Neural progenitor cell (in vitro differentiated cells): ENCODE measurements at regions not wholly inside any gene's neighbourhood (a gene's known extent, or its start where the extent isn't known, plus 50 kb on each side); places are given as distances from the start of the nearest gene placed in this dataset.

Source experiments
- DNase-seq: peaks from one replicate; pipeline ENCODE4 v3.0.0-alpha.2; 2016; ENCODE audit warnings: low spot score
- H2AFZ ChIP-seq: fragments of 200-600 bp; sonication (generic); replicated peaks from 2 replicates; pipeline ENCODE4 v1.6.1; 2016; ENCODE audit warnings: antibody characterized with exemption
- H3F3A ChIP-seq: fragments of 200-600 bp; sonication (generic); 2 replicates; pipeline ENCODE4 v1.6.1; 2016; ENCODE audit warnings: antibody characterized with exemption, low read depth
- H3K27ac ChIP-seq: fragments of 200-600 bp; sonication (generic); 2 replicates; pipeline ENCODE4 v1.5.1; 2016; ENCODE audit warnings: mild to moderate bottlenecking
- H3K27me3 ChIP-seq: fragments of 200-600 bp; sonication (generic); 2 replicates; pipeline ENCODE4 v1.6.1; 2016; ENCODE audit warnings: mild to moderate bottlenecking, moderate library complexity
- H3K36me3 ChIP-seq: fragments of 200-600 bp; sonication (generic); 2 replicates; pipeline ENCODE4 v1.5.1; 2016
- H3K4me1 ChIP-seq: fragments of 200-600 bp; sonication (generic); 2 replicates; pipeline ENCODE4 v1.6.1; 2016; ENCODE audit warnings: mixed run types
- H3K4me2 ChIP-seq: fragments of 200-600 bp; sonication (generic); 2 replicates; pipeline ENCODE4 v1.6.1; 2016
- H3K4me3 ChIP-seq: fragments of 200-600 bp; sonication (generic); 2 replicates; pipeline ENCODE4 v1.5.1; 2016
- H3K79me2 ChIP-seq: fragments of 200-600 bp; sonication (generic); 2 replicates; pipeline ENCODE4 v1.6.1; 2016; ENCODE audit warnings: low read depth
- H3K9ac ChIP-seq: fragments of 200-600 bp; sonication (generic); 2 replicates; pipeline ENCODE4 v1.6.1; 2016
- H3K9me3 ChIP-seq: fragments of 200-600 bp; sonication (generic); 2 replicates; pipeline ENCODE4 v1.5.1; 2016; ENCODE audit warnings: low read depth
- H4K20me1 ChIP-seq: fragments of 200-600 bp; sonication (generic); 2 replicates; pipeline ENCODE4 v1.6.1; 2016; ENCODE audit warnings: low read depth
- H3K27ac Mint-ChIP-seq: 3 replicates; pipeline ENCODE4 v1.8.0; 2021; ENCODE audit warnings: mixed read lengths
- H3K27me3 Mint-ChIP-seq: 2 replicates; pipeline ENCODE4 v1.8.0; 2022; ENCODE audit warnings: low read depth, mild to moderate bottlenecking, inconsistent platforms, moderate library complexity, mixed read lengths; ENCODE audit not compliant: insufficient read depth
- H3K36me3 Mint-ChIP-seq: 3 replicates; pipeline ENCODE4 v1.8.0; 2021; ENCODE audit warnings: mixed read lengths
- H3K4me1 Mint-ChIP-seq: 3 replicates; pipeline ENCODE4 v1.8.0; 2021; ENCODE audit warnings: mixed read lengths
- H3K4me3 Mint-ChIP-seq: 3 replicates; pipeline ENCODE4 v1.8.0; 2021; ENCODE audit warnings: mild to moderate bottlenecking, moderate library complexity, mixed read lengths
- H3K9me3 Mint-ChIP-seq: 3 replicates; pipeline ENCODE4 v1.8.0; 2020; ENCODE audit warnings: mixed read lengths
- EZH2 ChIP-seq: fragments of 200-600 bp; sonication (generic); IDR thresholded peaks from 2 replicates; pipeline ENCODE4 v1.6.1; 2017; ENCODE audit warnings: antibody characterized with exemption, mild to moderate bottlenecking, moderate library complexity
- EZH2phosphoT487 ChIP-seq: fragments of 200-600 bp; sonication (generic); IDR thresholded peaks from 2 replicates; pipeline ENCODE4 v1.6.1; 2017; ENCODE audit warnings: antibody characterized with exemption
- TF ChIP-seq, protein P1 (sequence below): fragments of 200-600 bp; sonication (generic); IDR thresholded peaks from 2 replicates; pipeline ENCODE4 v1.5.1; 2017; ENCODE audit warnings: antibody characterized with exemption, mild to moderate bottlenecking

DNA sequence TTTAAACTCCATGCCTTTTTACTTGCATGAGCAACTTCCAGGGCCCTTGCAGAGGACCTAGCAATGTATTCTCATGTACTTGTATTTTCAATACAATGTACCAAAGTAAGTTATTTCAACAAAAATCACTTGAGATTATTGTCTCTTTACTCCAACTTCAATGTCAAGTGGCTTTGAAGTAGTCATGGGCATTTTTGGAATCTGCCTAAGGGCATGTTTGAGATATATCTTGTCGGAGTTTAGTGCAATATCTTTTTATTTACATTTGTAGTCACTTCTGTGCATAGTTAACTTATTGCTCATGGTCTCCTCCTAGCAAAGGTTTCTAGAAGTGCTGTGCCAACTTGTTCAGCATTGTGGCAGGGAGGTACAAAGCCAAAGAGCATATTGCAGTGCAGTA, 508.7 kb upstream of the SEMA3D start:
- no peak overlapping the region for H3K9ac ChIP-seq
- H3K36me3 Mint-ChIP-seq = no peaks in the 10 kb centered on the region
- no peaks in the 10 kb centered on the region for H3K27me3 Mint-ChIP-seq
- H3K4me1 Mint-ChIP-seq = no peaks in the 10 kb centered on the region
- no peaks in the 10 kb centered on the region for H3K79me2 ChIP-seq
- H3K27ac Mint-ChIP-seq = no peak overlapping the region
- no peak overlapping the region for H3K4me3 ChIP-seq
- no peak overlapping the region for H3K4me2 ChIP-seq
- no peaks in the 10 kb centered on the region for H3K9me3 Mint-ChIP-seq
- H3K27ac ChIP-seq = no peak overlapping the region
- H2AFZ ChIP-seq = no peak overlapping the region
- H3K4me1 ChIP-seq = no peaks in the 10 kb centered on the region
- H3F3A ChIP-seq = no peaks in the 10 kb centered on the region
- DNase-seq = no peak
- no peaks in the 10 kb centered on the region for H3K36me3 ChIP-seq
- no peaks in the 10 kb centered on the region for H3K9me3 ChIP-seq
- TF ChIP-seq EZH2phosphoT487 (no peak), EZH2 (no peak)
- TF ChIP-seq, protein P1, sequence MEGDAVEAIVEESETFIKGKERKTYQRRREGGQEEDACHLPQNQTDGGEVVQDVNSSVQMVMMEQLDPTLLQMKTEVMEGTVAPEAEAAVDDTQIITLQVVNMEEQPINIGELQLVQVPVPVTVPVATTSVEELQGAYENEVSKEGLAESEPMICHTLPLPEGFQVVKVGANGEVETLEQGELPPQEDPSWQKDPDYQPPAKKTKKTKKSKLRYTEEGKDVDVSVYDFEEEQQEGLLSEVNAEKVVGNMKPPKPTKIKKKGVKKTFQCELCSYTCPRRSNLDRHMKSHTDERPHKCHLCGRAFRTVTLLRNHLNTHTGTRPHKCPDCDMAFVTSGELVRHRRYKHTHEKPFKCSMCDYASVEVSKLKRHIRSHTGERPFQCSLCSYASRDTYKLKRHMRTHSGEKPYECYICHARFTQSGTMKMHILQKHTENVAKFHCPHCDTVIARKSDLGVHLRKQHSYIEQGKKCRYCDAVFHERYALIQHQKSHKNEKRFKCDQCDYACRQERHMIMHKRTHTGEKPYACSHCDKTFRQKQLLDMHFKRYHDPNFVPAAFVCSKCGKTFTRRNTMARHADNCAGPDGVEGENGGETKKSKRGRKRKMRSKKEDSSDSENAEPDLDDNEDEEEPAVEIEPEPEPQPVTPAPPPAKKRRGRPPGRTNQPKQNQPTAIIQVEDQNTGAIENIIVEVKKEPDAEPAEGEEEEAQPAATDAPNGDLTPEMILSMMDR = no peak
- no peaks in the 10 kb centered on the region for H3K27me3 ChIP-seq
- H4K20me1 ChIP-seq = no peaks in the 10 kb centered on the region
- H3K4me3 Mint-ChIP-seq = no peak overlapping the region

DNA sequence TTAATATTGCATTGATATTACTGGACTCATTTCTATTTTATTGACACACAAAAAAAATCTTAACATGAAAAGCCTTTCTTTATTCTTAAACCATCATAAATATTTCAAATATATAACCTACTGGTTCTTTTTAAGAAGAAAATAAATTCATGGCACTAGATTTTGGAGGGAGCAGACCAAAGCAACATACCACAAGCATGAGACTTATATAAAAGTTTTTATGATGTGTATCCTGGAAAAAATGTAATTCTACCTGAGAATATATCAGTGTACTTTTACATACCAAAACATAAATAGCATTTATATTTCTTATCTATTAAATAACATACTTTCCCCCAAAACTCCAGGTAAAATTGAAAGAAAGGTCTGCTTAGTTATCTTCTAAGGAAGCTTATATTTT, 508.2 kb upstream of the SEMA3D start:
- Mint-ChIP-seq H3K4me3 (no peak overlapping the region), H3K9me3 (no peaks in the 10 kb centered on the region), H3K4me1 (no peaks in the 10 kb centered on the region), H3K36me3 (no peaks in the 10 kb centered on the region), H3K27ac (no peak overlapping the region), H3K27me3 (no peaks in the 10 kb centered on the region)
- H3K79me2 ChIP-seq = no peaks in the 10 kb centered on the region
- no peak overlapping the region for H3K9ac ChIP-seq
- TF ChIP-seq, protein P1 = no peak
- TF ChIP-seq EZH2 (no peak), EZH2phosphoT487 (no peak)
- H3K27ac ChIP-seq = no peak overlapping the region
- H3K27me3 ChIP-seq = no peaks in the 10 kb centered on the region
- H3K36me3 ChIP-seq = no peaks in the 10 kb centered on the region
- no peak for DNase-seq
- H3K9me3 ChIP-seq = no peaks in the 10 kb centered on the region
- H3K4me1 ChIP-seq = no peaks in the 10 kb centered on the region
- no peak overlapping the region for H3K4me3 ChIP-seq
- no peak overlapping the region for H2AFZ ChIP-seq
- H4K20me1 ChIP-seq = no peaks in the 10 kb centered on the region
- H3K4me2 ChIP-seq = no peak overlapping the region
- H3F3A ChIP-seq = no peaks in the 10 kb centered on the region

DNA sequence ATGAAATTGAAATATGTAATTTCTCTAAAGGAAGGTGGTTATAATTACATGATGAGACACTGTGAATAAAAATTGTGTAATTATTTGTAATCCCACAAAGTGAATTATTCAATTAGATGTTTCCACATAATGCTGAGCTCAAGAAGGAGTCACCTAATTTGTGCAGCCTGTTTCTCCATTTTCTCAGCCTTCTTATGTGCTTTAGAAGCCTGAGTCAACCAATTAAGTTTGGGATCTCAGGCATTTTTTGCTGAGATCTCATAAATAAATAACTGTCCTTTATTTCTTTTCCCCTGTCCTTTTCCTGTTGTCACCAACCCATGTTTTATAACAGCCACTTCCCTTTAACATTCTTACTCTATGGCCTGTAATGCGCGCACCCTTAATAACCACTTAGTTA, 506.5 kb upstream of the SEMA3D start:
- no peaks in the 10 kb centered on the region for H3K27me3 Mint-ChIP-seq
- no peak overlapping the region for H3K4me3 ChIP-seq
- H3K4me3 Mint-ChIP-seq = no peak overlapping the region
- no peaks in the 10 kb centered on the region for H3K9me3 ChIP-seq
- no peaks in the 10 kb centered on the region for H3K9me3 Mint-ChIP-seq
- H3K27me3 ChIP-seq = no peaks in the 10 kb centered on the region
- no peak for DNase-seq
- H3K36me3 Mint-ChIP-seq = no peaks in the 10 kb centered on the region
- H3K27ac ChIP-seq = no peak overlapping the region
- H3K79me2 ChIP-seq = no peaks in the 10 kb centered on the region
- H2AFZ ChIP-seq = no peak overlapping the region
- no peaks in the 10 kb centered on the region for H3K4me1 ChIP-seq
- no peak overlapping the region for H3K9ac ChIP-seq
- no peak overlapping the region for H3K4me2 ChIP-seq
- H3K4me1 Mint-ChIP-seq = no peaks in the 10 kb centered on the region
- TF ChIP-seq EZH2phosphoT487 = no peak
- TF ChIP-seq EZH2 = no peak
- TF ChIP-seq, protein P1 = no peak
- no peaks in the 10 kb centered on the region for H4K20me1 ChIP-seq
- no peaks in the 10 kb centered on the region for H3F3A ChIP-seq
- H3K36me3 ChIP-seq = no peaks in the 10 kb centered on the region
- no peak overlapping the region for H3K27ac Mint-ChIP-seq

DNA sequence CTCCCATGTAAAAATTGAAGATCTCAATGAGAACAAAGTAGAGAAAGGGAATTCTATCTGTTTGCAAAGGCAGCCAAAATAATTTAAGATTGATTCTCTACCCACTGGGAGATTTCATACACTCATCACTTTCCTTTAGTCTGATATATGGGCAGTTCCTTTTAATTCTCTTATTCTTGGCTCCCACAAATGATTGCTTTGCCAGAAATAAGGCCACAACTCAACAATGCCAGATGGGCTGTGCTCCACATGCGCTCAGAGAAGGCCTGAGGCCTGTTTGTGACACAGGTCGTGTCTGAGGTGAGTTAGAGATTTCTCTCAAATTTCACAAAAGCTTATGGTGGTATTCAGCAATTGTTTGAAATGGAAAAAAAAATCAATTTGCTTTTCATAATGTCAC, 501.9 kb upstream of the SEMA3D start:
- no peaks in the 10 kb centered on the region for H3K36me3 ChIP-seq

More for the DNA sequence above, 501.9 kb upstream of the SEMA3D start:
- H3K4me3 ChIP-seq = no peak overlapping the region
- TF ChIP-seq, protein P1 = no peak
- TF ChIP-seq EZH2phosphoT487 = no peak
- TF ChIP-seq EZH2 = no peak
- H3K79me2 ChIP-seq = no peaks in the 10 kb centered on the region
- Mint-ChIP-seq H3K27ac (no peak overlapping the region), H3K4me1 (no peaks in the 10 kb centered on the region), H3K4me3 (no peak overlapping the region), H3K27me3 (no peaks in the 10 kb centered on the region), H3K36me3 (no peaks in the 10 kb centered on the region), H3K9me3 (peaks cover 8% of the 10 kb centered on the region)
- DNase-seq = no peak
- no peaks in the 10 kb centered on the region for H4K20me1 ChIP-seq
- H3F3A ChIP-seq = no peaks in the 10 kb centered on the region
- no peaks in the 10 kb centered on the region for H3K4me1 ChIP-seq
- no peaks in the 10 kb centered on the region for H3K27me3 ChIP-seq
- H2AFZ ChIP-seq = no peak overlapping the region
- H3K27ac ChIP-seq = no peak overlapping the region
- no peaks in the 10 kb centered on the region for H3K9me3 ChIP-seq
- no peak overlapping the region for H3K4me2 ChIP-seq
- no peak overlapping the region for H3K9ac ChIP-seq
